Keratinocyte (primary cell): ENCODE measurements at regions not wholly inside any gene's neighbourhood (a gene's known extent, or its start where the extent isn't known, plus 50 kb on each side); places are given as distances from the start of the nearest gene placed in this dataset.

Experiments
- DNase-seq: peaks from one replicate; pipeline ENCODE4 v3.0.0-alpha.2; 2011; ENCODE audit warnings: low read depth, missing footprints, low spot score
- FAIRE-seq: peaks from 2 replicates; lab custom pipeline; 2011; peaks lifted over from hg19 to GRCh38; lab: Jason Lieb, UNC
- H2AFZ ChIP-seq: 2 replicates; pipeline ENCODE4 v1.6.0; 2012; ENCODE audit warnings: low read length, control low read depth, inconsistent platforms; ENCODE audit not compliant: control insufficient read depth
- H3K27ac ChIP-seq: 2 replicates; pipeline ENCODE4 v1.5.1; 2011; ENCODE audit warnings: low read length; ENCODE audit not compliant: control insufficient read depth, insufficient read depth
- H3K27me3 ChIP-seq: 3 replicates; pipeline ENCODE4 v1.6.0; 2011; ENCODE audit warnings: low read length; ENCODE audit not compliant: control insufficient read depth, insufficient read depth; ENCODE audit errors: extremely low read depth
- H3K36me3 ChIP-seq, 2 experiments: 2 replicates in 1 of 2; 3 replicates in 1 of 2; pipeline ENCODE4 v1.5.1; 2011; ENCODE audit warnings: low read length in 2 of 2, mild to moderate bottlenecking in 1 of 2; ENCODE audit not compliant: control insufficient read depth in 2 of 2, insufficient read depth in 2 of 2; ENCODE audit errors: extremely low read depth in 1 of 2
- H3K4me1 ChIP-seq: 3 replicates; pipeline ENCODE4 v1.5.1; 2011; ENCODE audit warnings: low read length; ENCODE audit not compliant: control insufficient read depth, insufficient read depth; ENCODE audit errors: extremely low read depth
- H3K4me2 ChIP-seq: 3 replicates; pipeline ENCODE4 v1.6.0; 2011; ENCODE audit warnings: low read depth, low read length; ENCODE audit not compliant: control insufficient read depth, insufficient read depth; ENCODE audit errors: extremely low read depth
- H3K4me3 ChIP-seq, 3 experiments: fragments of 200-600 bp in 1 of 3; sonication (generic) in 1 of 3; 2 replicates in 2 of 3; 3 replicates in 1 of 3; pipeline ENCODE4 v1.5.1; 2011 to 2016; ENCODE audit warnings: low read length in 3 of 3, mild to moderate bottlenecking in 3 of 3, control low read depth in 2 of 3, inconsistent platforms in 1 of 3, low read depth in 1 of 3, mixed read lengths in 1 of 3, mixed run types in 1 of 3, moderate library complexity in 1 of 3; ENCODE audit not compliant: control insufficient read depth in 2 of 3, insufficient read depth in 2 of 3; ENCODE audit errors: extremely low read depth in 1 of 3
- H3K79me2 ChIP-seq: 2 replicates; pipeline ENCODE4 v1.6.0; 2012; ENCODE audit warnings: low read length; ENCODE audit not compliant: control insufficient read depth, insufficient read depth
- H3K9ac ChIP-seq: 3 replicates; pipeline ENCODE4 v1.6.0; 2011; ENCODE audit warnings: low read length; ENCODE audit not compliant: control insufficient read depth, insufficient read depth; ENCODE audit errors: extremely low read depth
- H3K9me1 ChIP-seq: 3 replicates; pipeline ENCODE4 v1.6.0; 2011; ENCODE audit warnings: low read length; ENCODE audit not compliant: control insufficient read depth, insufficient read depth; ENCODE audit errors: extremely low read depth
- H3K9me3 ChIP-seq: 2 replicates; pipeline ENCODE4 v1.5.1; 2012; ENCODE audit warnings: low read depth, low read length; ENCODE audit not compliant: control insufficient read depth
- H4K20me1 ChIP-seq: 3 replicates; pipeline ENCODE4 v1.6.0; 2011; ENCODE audit warnings: low read length; ENCODE audit not compliant: control insufficient read depth, insufficient read depth; ENCODE audit errors: extremely low read depth
- CTCF ChIP-seq, 3 experiments: IDR thresholded peaks in 1 of 3; conservative IDR thresholded peaks in 1 of 3; optimal IDR thresholded peaks in 1 of 3; 2 replicates in 2 of 3; 3 replicates in 1 of 3; pipeline versions ENCODE3 to v1.5.1; 2011; ENCODE audit warnings: low read length in 3 of 3, mild to moderate bottlenecking in 3 of 3, moderate library complexity in 2 of 3, control low read depth in 1 of 3, inconsistent platforms in 1 of 3; ENCODE audit not compliant: insufficient read depth in 2 of 3; ENCODE audit errors: extremely low read depth in 1 of 3
- EZH2 ChIP-seq: IDR thresholded peaks from one replicate; pipeline ENCODE4 v1.6.1; 2012; ENCODE audit warnings: inconsistent platforms, mild to moderate bottlenecking, low read length, moderate library complexity
- dilution Hi-C: fragments of 300-500 bp; cut with MboI; formaldehyde crosslinking; loops from one replicate; pipeline ENCODE4 v1.7.0; 2020; ENCODE audit warnings: low sequenced_read_pairs; ENCODE audit not compliant: extremely low pct_ligation_motif_present

DNA sequence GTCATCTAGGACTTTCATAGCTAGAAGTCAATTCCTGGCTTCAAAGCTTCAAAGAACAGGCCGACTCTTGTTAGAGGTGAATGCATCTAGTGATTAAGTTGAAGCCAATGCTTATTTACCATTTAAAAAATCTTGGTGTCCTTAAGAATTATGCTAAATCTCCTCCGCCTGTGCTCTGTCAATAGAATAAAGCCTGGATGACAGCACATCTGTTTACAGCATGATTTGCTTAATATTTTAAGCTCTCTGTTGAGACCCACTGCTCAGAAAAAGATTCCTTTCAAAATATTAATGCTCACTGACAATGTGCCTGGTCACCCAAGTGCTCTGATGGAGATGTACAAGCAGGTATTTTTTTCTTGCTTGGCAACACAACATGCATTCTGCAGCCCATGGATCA, 649.1 kb upstream of the USP24 start:
- Histone ChIP-seq H3K4me2 (no peak overlapping the region), H3K27ac (no peak overlapping the region), H4K20me1 (no peaks in the 10 kb centered on the region), H2AFZ (no peak overlapping the region), H3K79me2 (no peaks in the 10 kb centered on the region), H3K4me3 (no peak overlapping the region), H3K9ac (no peak overlapping the region), H3K9me3 (no peaks in the 10 kb centered on the region), H3K9me1 (no peaks in the 10 kb centered on the region), H3K4me1 (no peaks in the 10 kb centered on the region), H3K36me3 (no peaks in the 10 kb centered on the region), H3K27me3 (no peaks in the 10 kb centered on the region)
- FAIRE-seq = no peak
- dilution Hi-C loops = no loop called here
- no peak for DNase-seq
- TF ChIP-seq CTCF (optimal IDR thresholded peaks at IDR 0.05 in 1 of 3, IDR thresholded peaks at IDR 0.05 in 1 of 3, conservative IDR thresholded peaks at IDR 0.05 in 1 of 3; ENCODE audit: extremely low read depth in 1 of 3, insufficient read depth in 2 of 3, low read length in 3 of 3) (no peak), EZH2 (no peak)

DNA sequence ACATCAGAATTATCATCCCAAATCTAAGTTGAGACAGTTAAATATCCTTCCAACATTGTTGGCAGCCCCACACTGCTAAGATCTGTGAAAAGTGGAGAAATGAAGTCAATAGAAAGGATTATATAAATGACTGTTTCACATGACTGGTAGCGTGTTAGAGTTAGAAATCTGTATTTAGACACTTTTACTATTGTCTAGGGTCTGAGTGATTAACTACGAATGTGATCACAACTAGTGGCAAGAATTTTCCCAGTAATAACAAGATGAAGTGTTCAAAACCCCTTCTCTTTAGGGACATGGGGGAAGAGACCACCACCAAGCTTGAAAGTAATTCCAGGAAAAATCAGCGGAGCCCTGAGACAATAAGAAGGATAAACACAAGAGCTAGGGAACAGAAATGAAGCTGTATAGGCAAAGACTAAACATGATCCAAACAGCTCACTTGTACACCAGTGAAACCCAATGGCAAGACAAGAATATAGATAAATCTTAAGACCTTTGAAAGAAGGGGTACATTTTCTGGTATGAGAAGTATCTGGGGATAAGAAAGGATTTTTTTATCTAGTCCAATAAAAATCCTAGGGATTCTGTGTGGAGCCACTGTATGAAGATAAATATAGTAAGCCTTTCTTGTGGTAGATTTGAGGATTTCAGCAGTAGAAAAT, 646.6 kb upstream of the USP24 start:
- no peaks in the 10 kb centered on the region for H3K4me1 ChIP-seq
- no peak overlapping the region for H3K27ac ChIP-seq
- H3K9ac ChIP-seq = no peak overlapping the region
- TF ChIP-seq EZH2 = no peak
- no peak for TF ChIP-seq CTCF (optimal IDR thresholded peaks at IDR 0.05 in 1 of 3, IDR thresholded peaks at IDR 0.05 in 1 of 3, conservative IDR thresholded peaks at IDR 0.05 in 1 of 3; ENCODE audit: extremely low read depth in 1 of 3, insufficient read depth in 2 of 3, low read length in 3 of 3)
- H4K20me1 ChIP-seq = no peaks in the 10 kb centered on the region
- no peak overlapping the region for H2AFZ ChIP-seq
- no peak for DNase-seq
- H3K9me1 ChIP-seq = no peaks in the 10 kb centered on the region
- no peak overlapping the region for H3K4me2 ChIP-seq
- no peaks in the 10 kb centered on the region for H3K9me3 ChIP-seq
- H3K4me3 ChIP-seq = no peak overlapping the region
- dilution Hi-C loops = no loop called here
- H3K36me3 ChIP-seq = no peaks in the 10 kb centered on the region
- no peaks in the 10 kb centered on the region for H3K27me3 ChIP-seq
- FAIRE-seq = no peak
- H3K79me2 ChIP-seq = no peaks in the 10 kb centered on the region
